Sigmoid colon (tissue), 3 donors: ENCODE measurements at regions not wholly inside any gene's neighbourhood (a gene's known extent, or its start where the extent isn't known, plus 50 kb on each side); places are given as distances from the start of the nearest gene placed in this dataset.

Source experiments
- CTCF ChIP-seq, 4 experiments: fragments of 450-650 bp in 3 of 4; fragments of 200-600 bp in 1 of 4; IDR thresholded peaks; one replicate each; pipeline ENCODE4 v1.5.1; 2016 to 2019; ENCODE audit warnings: antibody characterized with exemption in 4 of 4, mild to moderate bottlenecking in 3 of 4, moderate library complexity in 2 of 4
- POLR2A ChIP-seq, 2 donors: fragments of 450-650 bp; IDR thresholded peaks; one replicate each; pipeline ENCODE4 v1.6.1; 2016; ENCODE audit warnings: antibody characterized with exemption in 2 of 2, mild to moderate bottlenecking in 2 of 2, moderate library complexity in 2 of 2

GRCh38 chr21:18118566-18118965, 126.1 kb upstream of the CHODL start:
- TF ChIP-seq POLR2A (IDR thresholded peaks at IDR 0.05), result no peak
- TF ChIP-seq CTCF (IDR thresholded peaks at IDR 0.05), result no peak
